ENCODE measurements at regions not wholly inside any gene's neighbourhood (a gene's known extent, or its start where the extent isn't known, plus 50 kb on each side); places are given as distances from the start of the nearest gene placed in this dataset.

DNA sequence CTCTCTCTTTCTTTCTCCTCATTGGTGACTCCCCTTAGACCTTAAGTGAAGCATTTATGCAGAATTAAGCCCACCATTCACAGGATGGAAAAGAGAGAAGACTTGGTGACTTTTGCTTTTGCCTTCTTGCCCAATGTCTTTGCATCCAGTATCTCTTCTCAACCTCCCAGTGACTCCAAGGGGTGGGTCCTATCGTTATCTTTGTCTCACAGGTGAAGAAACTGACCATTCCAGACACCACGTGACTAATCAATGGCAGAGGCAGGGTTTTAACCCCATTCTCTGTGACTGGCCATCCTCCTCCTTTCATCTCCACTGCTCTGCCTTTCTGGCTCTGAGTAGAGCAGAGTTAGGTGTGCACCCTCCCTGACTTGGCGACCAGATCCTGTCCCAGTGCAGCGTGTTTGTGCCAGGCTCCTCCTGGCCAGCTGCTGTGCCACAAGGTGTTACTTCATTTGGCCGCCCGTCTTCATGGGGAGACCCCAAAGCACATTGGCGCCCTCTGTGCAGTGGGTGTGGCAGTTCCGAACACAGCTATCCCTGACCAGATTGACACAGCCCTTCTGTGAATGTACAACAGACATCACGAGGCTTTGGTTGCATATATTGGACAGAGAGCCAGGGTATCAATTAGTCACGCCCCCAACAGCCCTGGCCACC lies 501.3 kb downstream of the CD83 start:
- TF ChIP-seq CTCF (IDR thresholded peaks at IDR 0.05; ENCODE audit: low read length) = no peak
- TF ChIP-seq EZH2 (optimal IDR thresholded peaks at IDR 0.05; ENCODE audit: low read depth, low read length) = no peak

Measured in MM.1S (cell line).